HS-5 (cell line): ENCODE measurements at regions not wholly inside any gene's neighbourhood (a gene's known extent, or its start where the extent isn't known, plus 50 kb on each side); places are given as distances from the start of the nearest gene placed in this dataset.
A peak's percentile ranks its signal among the peaks of the same experiment; 100 is the strongest.
"Not testable (repeated sequence)": the region's sequence is repeated elsewhere in the genome, so short reads cannot be mapped to it uniquely, and the experiment has no call there.

Source experiments
- DNase-seq: peaks from one replicate; pipeline ENCODE4 v3.0.0-alpha.2; 2012; ENCODE audit warnings: low read depth

- DNase-seq, result not testable (repeated sequence)
These were observed 185.2 kb upstream of the REG3G start for GRCh38 chr2:78840311-78840710.

GRCh38 chr2:78845664-78846185, 179.8 kb upstream of the REG3G start:
- DNase-seq, result no peak

- DNase-seq, result peak; percentile 23
These were observed 164.0 kb upstream of the REG3G start for GRCh38 chr2:78861546-78861945.

- no peak for DNase-seq
These were observed 161.3 kb upstream of the REG3G start for GRCh38 chr2:78864205-78864604.

GRCh38 chr2:78865667-78866066, 159.8 kb upstream of the REG3G start:
- no peak for DNase-seq

GRCh38 chr2:78870343-78870967, 155.0 kb upstream of the REG3G start:
- no peak for DNase-seq

GRCh38 chr2:78873526-78873925, 152.0 kb upstream of the REG3G start:
- no peak for DNase-seq

- DNase-seq, result no peak
These were observed 149.2 kb upstream of the REG3G start for GRCh38 chr2:78876316-78876688.

- DNase-seq, result no peak
These were observed 138.1 kb upstream of the REG3G start for GRCh38 chr2:78887446-78887845.

- no peak for DNase-seq
These were observed 134.6 kb upstream of the REG3G start for GRCh38 chr2:78890935-78891334.

GRCh38 chr2:78892295-78892694, 133.2 kb upstream of the REG3G start:
- DNase-seq, result no peak

GRCh38 chr2:78895022-78895421, 130.5 kb upstream of the REG3G start:
- DNase-seq, result no peak

GRCh38 chr2:78896536-78896935, 129.0 kb upstream of the REG3G start:
- no peak for DNase-seq

GRCh38 chr2:78907089-78907488, 118.4 kb upstream of the REG3G start:
- DNase-seq, result no peak

- DNase-seq, result no peak
These were observed 116.5 kb upstream of the REG3G start for GRCh38 chr2:78908973-78909372.

- DNase-seq, result no peak
These were observed 115.1 kb upstream of the REG3G start for GRCh38 chr2:78910376-78910775.

- DNase-seq, result no peak
These were observed 112.2 kb upstream of the REG3G start for GRCh38 chr2:78913257-78913656.

GRCh38 chr2:78925258-78925657, 100.2 kb upstream of the REG3G start:
- no peak for DNase-seq

GRCh38 chr2:78928502-78928901, 97.0 kb upstream of the REG3G start:
- no peak for DNase-seq

- no peak for DNase-seq
These were observed 84.5 kb upstream of the REG3G start for GRCh38 chr2:78940998-78941397.

GRCh38 chr2:78941751-78942150, 83.8 kb upstream of the REG3G start:
- no peak for DNase-seq

- no peak for DNase-seq
These were observed 61.6 kb upstream of the REG3G start for GRCh38 chr2:78963881-78964280.

GRCh38 chr2:78967294-78967693, 58.2 kb upstream of the REG3G start:
- DNase-seq, result no peak

- DNase-seq, result no peak
These were observed 51.9 kb upstream of the REG3G start for GRCh38 chr2:78973630-78974029.
